OCI-LY3 (cell line): ENCODE measurements at regions not wholly inside any gene's neighbourhood (a gene's known extent, or its start where the extent isn't known, plus 50 kb on each side); places are given as distances from the start of the nearest gene placed in this dataset.

Experiments used
- H2AFZ ChIP-seq: fragments of 200-600, 300-600 bp; shearing (Covaris generic); 2 replicates; pipeline ENCODE4 v1.6.0; 2014; ENCODE audit warnings: antibody characterized with exemption, low read depth, low read length
- H3K27ac ChIP-seq: fragments of 200-600, 300-600 bp; sonication (generic); 2 replicates; pipeline ENCODE4 v1.5.1; 2014; ENCODE audit warnings: mild to moderate bottlenecking, low read length, moderate library complexity, mixed read lengths
- H3K27me3 ChIP-seq: fragments of 200-600, 300-600 bp; sonication (generic); 2 replicates; pipeline ENCODE4 v1.6.1; 2014; ENCODE audit warnings: low read depth, low read length, mixed read lengths
- H3K36me3 ChIP-seq: fragments of 200-600, 300-600 bp; sonication (generic); replicated peaks from 2 replicates; pipeline ENCODE3; 2014; ENCODE audit warnings: low read depth, low read length, mixed read lengths
- H3K4me1 ChIP-seq: fragments of 300-600, 200-600 bp; sonication (generic); 2 replicates; pipeline ENCODE4 v1.6.1; 2014; ENCODE audit warnings: low read length, mixed read lengths
- H3K4me2 ChIP-seq: fragments of 200-600, 300-600 bp; sonication (generic); 2 replicates; pipeline ENCODE4 v1.6.1; 2014; ENCODE audit warnings: low read length, mixed read lengths
- H3K4me3 ChIP-seq: fragments of 300-600, 200-600 bp; sonication (generic); 2 replicates; pipeline ENCODE4 v1.5.1; 2014; ENCODE audit warnings: antibody characterized with exemption, mild to moderate bottlenecking, low read length, moderate library complexity
- H3K79me2 ChIP-seq: fragments of 300-600, 200-600 bp; shearing (Covaris generic); 2 replicates; pipeline ENCODE4 v1.6.1; 2014; ENCODE audit warnings: mild to moderate bottlenecking, low read length, mixed read lengths
- H3K9ac ChIP-seq: fragments of 300-600, 200-600 bp; shearing (Covaris generic); 2 replicates; pipeline ENCODE4 v1.6.0; 2014; ENCODE audit warnings: mild to moderate bottlenecking, low read length, moderate library complexity
- H3K9me3 ChIP-seq: fragments of 200-600, 300-600 bp; shearing (Covaris generic); 2 replicates; pipeline ENCODE4 v1.6.1; 2014; ENCODE audit warnings: low read length, mixed read lengths; ENCODE audit not compliant: insufficient read depth
- H4K20me1 ChIP-seq: fragments of 200-600, 300-600 bp; sonication (generic); 2 replicates; pipeline ENCODE4 v1.6.1; 2016; ENCODE audit warnings: low read length, mixed read lengths; ENCODE audit not compliant: insufficient read depth
- CTCF ChIP-seq: fragments of 200-600, 300-600 bp; sonication (generic); IDR thresholded peaks from 2 replicates; pipeline ENCODE4 v1.5.1; 2014; ENCODE audit warnings: antibody characterized with exemption, low read length, low read depth
- EZH2phosphoT487 ChIP-seq: fragments of 200-600 bp; shearing (Covaris generic); IDR thresholded peaks from 2 replicates; pipeline ENCODE4 v1.6.1; 2018; ENCODE audit warnings: antibody characterized with exemption, mixed run types, low read depth

DNA sequence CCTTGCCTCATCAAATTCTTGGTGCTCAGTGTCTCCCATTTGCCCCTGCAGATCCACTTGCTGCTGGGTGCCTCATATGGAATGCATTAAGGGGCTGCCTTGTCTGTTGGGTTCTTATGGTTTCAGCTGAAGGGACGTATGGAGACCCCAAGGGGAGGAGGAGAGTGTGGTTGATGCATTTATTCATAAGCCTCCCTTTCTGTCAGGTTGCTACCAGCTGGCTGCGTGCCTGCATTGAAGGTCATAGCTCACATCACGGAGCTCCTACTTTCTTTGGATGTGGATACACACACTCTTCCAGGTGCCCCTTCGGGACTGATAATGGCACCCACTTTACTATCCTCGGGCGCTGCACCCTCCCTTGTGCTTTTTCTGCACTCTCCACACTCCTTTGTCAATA is 377.9 kb downstream of the SLC4A3 start:
- Histone ChIP-seq H4K20me1 (no peaks in the 10 kb centered on the region), H2AFZ (no peak overlapping the region), H3K27ac (no peak overlapping the region), H3K4me2 (no peak overlapping the region), H3K79me2 (no peaks in the 10 kb centered on the region), H3K4me1 (no peaks in the 10 kb centered on the region), H3K4me3 (no peak overlapping the region), H3K36me3 (no peaks in the 10 kb centered on the region), H3K9ac (no peak overlapping the region), H3K27me3 (no peaks in the 10 kb centered on the region), H3K9me3 (no peaks in the 10 kb centered on the region)
- TF ChIP-seq EZH2phosphoT487 (no peak), CTCF (no peak)

DNA sequence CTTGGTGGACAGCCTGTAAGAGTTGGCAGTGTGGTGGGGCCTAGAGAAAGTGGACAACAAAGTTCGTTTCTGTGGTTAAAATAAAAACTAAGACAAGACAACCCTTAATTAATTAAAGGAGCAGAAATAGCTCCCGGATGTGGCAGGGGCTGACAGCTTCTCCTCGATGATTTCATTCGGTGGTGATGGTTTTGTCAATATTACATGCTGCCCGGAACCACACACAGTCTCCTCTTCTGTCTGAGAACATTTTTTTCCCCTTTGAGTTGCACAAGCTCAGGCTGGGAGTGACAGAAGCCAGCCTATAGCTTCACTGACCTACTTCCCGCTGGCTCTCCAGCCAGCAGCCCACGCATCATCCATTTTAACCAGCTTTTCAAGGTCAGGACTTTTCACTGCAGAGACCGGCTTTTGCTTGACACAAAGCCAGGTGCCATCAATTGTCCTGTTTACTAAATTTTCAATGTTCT is 378.8 kb downstream of the SLC4A3 start:
- H3K36me3 ChIP-seq = no peaks in the 10 kb centered on the region
- no peaks in the 10 kb centered on the region for H3K9me3 ChIP-seq

GRCh38 chr2:220011859-220012258 is 384.4 kb downstream of the SLC4A3 start:
- H3K9me3 ChIP-seq = no peaks in the 10 kb centered on the region

More for the DNA sequence above, 378.8 kb downstream of the SLC4A3 start:
- TF ChIP-seq CTCF = no peak
- TF ChIP-seq EZH2phosphoT487 = no peak
- H3K9ac ChIP-seq = no peak overlapping the region
- H3K79me2 ChIP-seq = no peaks in the 10 kb centered on the region
- no peak overlapping the region for H3K4me3 ChIP-seq
- H3K4me1 ChIP-seq = no peaks in the 10 kb centered on the region
- no peaks in the 10 kb centered on the region for H4K20me1 ChIP-seq
- H3K27me3 ChIP-seq = no peaks in the 10 kb centered on the region
- H3K27ac ChIP-seq = no peak overlapping the region
- no peak overlapping the region for H2AFZ ChIP-seq
- no peak overlapping the region for H3K4me2 ChIP-seq

DNA sequence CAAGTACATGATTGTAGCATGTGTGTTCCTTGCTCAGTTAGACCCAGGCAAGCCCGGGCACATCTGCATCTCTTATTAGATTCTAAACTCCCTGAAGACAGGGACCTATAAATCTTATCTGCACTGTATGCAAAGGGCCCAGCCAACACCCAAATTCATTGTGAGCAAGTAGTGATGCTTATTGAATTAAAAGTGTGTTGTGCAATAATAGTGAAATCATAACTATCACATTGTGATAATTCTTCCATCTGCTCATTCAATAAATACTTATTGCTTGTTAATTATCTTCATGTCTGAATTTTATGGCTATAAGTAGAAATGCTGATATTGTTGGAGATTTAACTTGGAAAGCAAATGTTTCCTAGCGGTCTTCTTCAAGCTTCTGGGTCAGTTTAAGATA is 387.5 kb downstream of the SLC4A3 start:
- Histone ChIP-seq H2AFZ (no peak overlapping the region), H3K79me2 (no peaks in the 10 kb centered on the region), H3K36me3 (no peaks in the 10 kb centered on the region), H4K20me1 (no peaks in the 10 kb centered on the region), H3K4me1 (no peaks in the 10 kb centered on the region), H3K9me3 (no peaks in the 10 kb centered on the region), H3K4me3 (no peak overlapping the region), H3K27me3 (no peaks in the 10 kb centered on the region), H3K27ac (no peak overlapping the region), H3K9ac (no peak overlapping the region), H3K4me2 (no peak overlapping the region)
- TF ChIP-seq CTCF (no peak), EZH2phosphoT487 (no peak)

More at GRCh38 chr2:220011859-220012258, 384.4 kb downstream of the SLC4A3 start:
- H4K20me1 ChIP-seq = no peaks in the 10 kb centered on the region
- H2AFZ ChIP-seq = no peak overlapping the region
- H3K9ac ChIP-seq = no peak overlapping the region
- no peak overlapping the region for H3K4me2 ChIP-seq
- H3K4me1 ChIP-seq = no peaks in the 10 kb centered on the region
- H3K79me2 ChIP-seq = no peaks in the 10 kb centered on the region
- H3K36me3 ChIP-seq = no peaks in the 10 kb centered on the region
- H3K27me3 ChIP-seq = no peaks in the 10 kb centered on the region
- no peak overlapping the region for H3K4me3 ChIP-seq
- no peak overlapping the region for H3K27ac ChIP-seq
- no peak for TF ChIP-seq CTCF
- TF ChIP-seq EZH2phosphoT487 = no peak
